Activated T-cell treated with anti-CD3 and anti-CD28 coated beads, Interleukin-2, amount 50 U/mL, for 48 hours (primary cell): ENCODE measurements at regions not wholly inside any gene's neighbourhood (a gene's known extent, or its start where the extent isn't known, plus 50 kb on each side); places are given as distances from the start of the nearest gene placed in this dataset.
"Not testable (repeated sequence)": the region's sequence is repeated elsewhere in the genome, so short reads cannot be mapped to it uniquely, and the experiment has no call there.

Experiments used
- DNase-seq, 2 experiments: peaks; one replicate each; pipeline ENCODE4 v3.0.0-alpha.2; 2020

DNA sequence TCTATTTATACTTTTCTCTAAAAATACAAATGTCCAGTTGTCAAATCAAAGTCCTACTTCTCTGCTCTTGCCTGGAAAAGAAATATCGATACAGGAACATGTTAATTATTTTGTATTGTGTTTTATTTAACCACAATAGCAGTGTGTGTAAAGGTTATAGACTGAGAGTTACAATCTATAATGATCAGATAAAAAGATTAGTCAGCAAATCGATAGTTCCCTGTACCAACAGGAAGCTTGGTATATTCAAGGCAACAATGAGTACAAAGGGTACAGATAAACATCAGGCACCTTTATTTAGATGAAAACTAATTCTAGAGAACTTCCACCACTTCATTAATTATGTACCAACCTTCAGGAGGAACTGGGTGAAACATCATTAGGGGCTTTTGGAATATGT, 469.5 kb downstream of the GBA3 start:
- DNase-seq, result no peak

DNA sequence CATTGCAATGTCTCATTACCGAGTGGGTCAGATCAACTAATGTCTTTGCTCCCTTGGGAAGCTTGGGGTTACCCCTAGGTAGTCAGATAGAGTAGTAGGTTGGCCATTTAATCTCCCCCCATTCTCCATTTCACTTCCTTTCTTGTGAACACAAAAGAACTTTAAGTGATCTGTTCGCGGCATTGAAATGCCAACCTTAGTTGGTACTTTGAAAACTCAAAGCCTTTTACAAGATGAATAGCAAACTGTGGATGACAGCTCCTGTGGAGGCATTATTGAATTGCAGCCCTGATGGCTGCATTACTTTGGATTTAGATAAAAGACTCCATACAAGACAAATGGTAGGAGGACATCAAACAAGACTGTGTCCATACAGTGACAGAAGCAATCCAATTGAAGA, 469.1 kb downstream of the GBA3 start:
- no peak for DNase-seq

DNA sequence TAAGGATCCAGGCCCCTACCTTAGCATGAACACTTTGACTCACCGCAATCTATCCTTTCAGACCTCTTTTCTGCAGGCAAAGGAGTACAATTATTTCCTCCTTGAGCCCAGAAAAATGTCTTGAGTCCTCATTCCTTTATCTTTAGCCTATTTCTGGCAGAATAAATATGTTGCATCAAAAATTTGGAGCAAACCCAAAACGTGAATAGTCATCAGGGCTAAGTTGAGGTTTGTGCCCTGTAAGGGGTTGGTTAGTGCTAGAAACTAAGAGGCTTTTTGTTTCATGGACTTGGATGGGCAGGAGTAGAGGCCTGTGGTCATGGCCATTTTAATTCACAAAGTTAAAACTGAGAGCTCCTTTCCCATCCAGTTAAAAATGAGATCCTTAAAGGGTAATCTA, 460.3 kb downstream of the GBA3 start:
- no peak for DNase-seq

DNA sequence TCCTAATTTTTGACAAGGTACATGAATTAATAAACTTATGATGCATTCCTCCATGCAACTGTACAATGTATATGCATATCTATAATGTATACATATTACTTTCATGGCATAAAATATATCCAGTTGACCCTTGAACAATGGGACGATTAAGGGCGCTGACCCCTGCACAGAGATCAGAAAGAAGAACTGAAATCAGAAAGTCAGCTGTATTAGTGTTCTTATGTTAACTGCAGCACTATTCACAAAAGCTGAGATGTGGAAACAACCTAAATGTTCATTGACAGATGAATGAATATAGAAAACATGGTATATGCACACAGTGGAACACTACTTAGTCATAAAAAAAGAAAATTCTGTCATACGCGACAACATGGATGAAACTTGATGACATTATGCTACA, 457.1 kb downstream of the GBA3 start:
- DNase-seq, result no peak

DNA sequence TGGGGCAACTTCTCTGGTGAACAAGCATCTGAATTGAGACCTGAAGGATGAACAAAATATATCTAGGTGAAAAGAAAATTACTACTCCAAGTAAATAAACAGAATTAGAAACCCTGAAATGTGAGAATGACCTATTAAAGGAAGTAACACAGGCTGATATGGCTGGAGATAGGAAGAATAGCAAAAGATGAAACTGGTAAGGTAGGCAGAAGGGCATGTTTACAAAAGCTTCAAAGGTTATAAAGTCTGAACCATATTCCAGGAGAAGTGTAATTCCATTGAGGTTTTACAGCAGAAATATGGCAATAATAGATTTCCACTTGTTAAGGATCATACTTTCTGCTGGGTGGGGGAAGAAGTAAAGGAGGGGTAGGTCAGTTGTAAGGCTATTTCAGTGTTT, 452.0 kb downstream of the GBA3 start:
- DNase-seq, result no peak

DNA sequence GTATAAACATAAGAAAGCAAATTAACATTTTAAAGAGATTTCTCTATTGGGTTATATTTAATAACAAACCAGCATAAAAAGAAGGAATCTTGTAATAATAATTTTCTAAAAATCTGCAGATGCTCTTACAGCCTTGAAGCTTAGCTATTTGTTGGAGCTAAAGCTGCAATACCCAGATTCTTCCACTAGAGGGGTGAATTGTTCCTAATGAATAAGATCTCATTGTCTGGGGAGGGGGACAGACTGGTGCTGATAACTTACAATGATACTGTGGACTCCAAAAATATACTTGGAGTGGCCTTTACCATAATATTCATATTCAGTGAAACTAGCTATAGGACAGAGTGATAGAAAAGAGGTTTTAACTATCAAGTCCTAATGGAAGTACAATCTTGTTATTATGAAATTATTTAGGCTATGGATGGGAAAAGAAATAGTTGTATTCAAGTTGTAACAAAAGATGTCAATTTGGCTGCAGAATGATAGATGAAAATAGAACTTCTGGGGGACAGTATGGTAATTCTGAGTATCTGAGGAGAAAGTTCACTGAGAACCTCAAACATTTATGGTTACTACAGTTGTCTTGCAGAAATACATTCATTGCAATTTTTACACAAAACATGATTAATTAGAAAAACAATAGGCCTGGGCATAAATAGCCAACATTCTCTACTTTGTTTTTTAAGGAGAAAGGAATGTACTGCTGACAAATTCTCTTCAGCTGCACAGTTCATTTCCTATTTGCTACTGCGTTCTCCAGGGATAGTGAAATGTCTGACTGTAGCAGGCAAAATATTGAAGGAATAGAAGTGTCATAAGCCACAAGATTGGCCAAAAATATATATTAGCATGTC, 443.3 kb downstream of the GBA3 start:
- DNase-seq, result no peak

DNA sequence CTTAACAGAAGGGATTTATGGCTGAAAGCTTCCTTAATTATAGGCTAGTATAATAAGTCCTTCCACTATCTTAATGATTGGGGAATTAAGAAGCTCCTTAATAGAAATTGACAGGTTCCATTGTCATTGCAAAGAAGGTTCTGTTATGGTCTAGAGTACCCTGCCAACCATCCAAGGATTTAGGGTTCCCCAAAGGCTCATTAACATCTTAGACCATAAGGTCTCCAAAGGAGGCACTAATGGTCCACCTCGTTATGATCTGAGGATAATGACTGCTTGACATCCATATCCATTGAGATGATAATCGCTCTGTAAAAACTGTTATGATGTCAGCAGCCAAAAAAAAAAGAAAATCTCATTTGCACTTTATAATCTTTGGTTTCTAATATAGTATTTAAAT, 441.6 kb downstream of the GBA3 start:
- no peak for DNase-seq

DNA sequence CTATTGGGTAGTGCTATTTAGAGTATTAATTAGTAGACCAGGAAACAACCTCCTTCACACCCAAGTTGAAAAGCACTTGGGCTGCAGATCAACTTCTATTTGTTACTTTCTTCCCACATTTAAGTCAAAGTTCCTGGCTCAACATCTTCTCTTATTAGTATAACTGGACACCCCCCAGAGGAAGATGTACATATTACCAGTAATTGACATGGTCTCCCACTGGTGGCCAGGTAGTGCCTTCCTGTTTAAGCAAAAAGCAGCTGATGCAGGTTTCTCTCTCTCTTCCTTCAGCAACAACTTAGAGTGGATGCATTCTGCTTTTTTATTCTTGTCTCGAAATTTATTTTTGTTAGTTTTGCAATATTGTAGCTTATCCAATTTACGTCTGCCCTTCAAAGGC, 438.1 kb downstream of the GBA3 start:
- DNase-seq, result no peak

DNA sequence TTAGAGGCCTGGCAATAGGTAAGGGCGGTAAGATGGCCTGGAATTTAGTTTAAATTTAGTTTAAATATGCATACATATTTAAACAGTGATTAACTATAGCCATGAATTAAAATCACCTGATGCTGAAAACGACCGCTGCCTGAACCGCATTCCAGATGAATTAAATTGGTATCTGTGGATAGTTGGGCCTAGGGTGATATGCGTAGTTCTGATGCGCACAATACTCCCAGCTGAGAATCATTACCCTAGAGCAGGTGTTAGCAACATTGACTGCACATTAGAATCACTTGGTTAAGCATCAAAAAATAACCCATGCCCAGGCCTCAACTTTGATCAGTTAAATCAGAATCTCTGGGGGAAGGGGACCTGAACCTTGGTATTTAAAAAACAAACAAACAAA, 432.4 kb downstream of the GBA3 start:
- no peak for DNase-seq

DNA sequence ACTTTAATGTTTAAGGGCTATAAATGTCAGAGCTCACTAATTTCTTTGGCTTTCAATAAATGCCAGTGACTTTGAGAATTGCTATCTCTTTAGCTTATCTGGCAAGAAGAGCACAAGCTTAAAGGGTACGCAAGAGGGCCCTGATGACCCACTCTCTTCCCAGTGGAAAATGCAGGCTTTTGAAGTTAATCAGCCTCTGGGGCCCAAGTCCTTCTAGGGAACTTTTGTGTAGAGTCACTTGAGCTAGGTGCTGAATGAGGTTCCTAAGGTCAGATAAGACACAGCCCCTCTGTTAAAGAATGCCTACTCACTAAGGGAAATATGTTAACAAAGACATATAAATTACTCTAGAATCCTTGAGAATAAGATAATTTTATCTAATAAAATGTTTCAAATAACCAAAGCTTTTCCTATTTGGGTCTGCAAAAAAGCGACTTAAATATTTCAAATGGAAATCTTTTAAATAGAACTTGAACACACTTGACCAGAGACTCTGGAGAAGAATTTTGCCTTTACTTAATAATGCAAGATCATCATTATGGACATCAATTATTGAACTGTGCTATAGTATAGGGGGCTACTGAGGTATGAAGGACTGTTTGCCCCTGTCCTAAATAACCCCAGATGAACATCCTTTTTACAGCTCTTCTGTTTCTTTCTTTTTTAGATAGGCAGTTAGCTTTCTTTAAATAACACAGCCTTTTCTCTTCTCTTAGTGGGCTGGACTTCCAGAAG, 430.1 kb downstream of the GBA3 start:
- DNase-seq, result no peak

DNA sequence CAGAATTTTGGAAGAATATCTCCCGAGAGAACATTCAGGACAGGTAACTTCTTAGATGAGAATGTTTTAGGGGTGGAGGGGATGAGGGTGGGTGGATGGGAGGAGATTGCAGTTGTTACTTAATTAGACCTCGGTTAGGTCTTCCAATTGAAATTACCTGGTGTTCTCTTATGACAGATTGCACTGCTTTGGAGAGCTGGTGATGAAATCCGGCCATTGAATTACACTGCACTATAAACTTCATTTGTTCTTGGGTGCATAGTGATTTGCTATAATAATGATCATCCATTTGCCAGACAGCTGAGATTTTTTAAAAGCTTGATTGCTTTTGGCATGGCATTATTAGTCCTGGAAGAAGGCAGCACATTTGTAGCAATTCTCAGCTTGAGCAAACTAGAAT, 427.6 kb downstream of the GBA3 start:
- DNase-seq, result no peak

DNA sequence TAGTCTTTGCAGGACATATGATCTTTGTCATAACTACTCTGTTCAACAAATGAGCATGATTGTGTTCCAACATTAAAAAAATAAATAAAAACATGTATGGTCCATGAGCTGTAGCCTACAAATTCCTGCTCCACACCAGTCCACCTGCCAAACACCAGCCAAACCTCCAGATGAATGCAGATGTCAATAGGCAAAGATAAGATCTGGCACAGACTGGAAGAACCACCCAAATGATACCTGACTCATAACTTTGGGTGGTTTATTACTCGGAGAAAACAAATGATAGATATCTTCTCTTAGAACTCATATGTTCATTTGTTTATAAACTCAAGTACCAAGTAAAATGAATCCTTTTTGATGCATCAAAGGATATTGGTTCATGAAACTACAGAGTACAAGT, 425.1 kb downstream of the GBA3 start:
- no peak for DNase-seq

DNA sequence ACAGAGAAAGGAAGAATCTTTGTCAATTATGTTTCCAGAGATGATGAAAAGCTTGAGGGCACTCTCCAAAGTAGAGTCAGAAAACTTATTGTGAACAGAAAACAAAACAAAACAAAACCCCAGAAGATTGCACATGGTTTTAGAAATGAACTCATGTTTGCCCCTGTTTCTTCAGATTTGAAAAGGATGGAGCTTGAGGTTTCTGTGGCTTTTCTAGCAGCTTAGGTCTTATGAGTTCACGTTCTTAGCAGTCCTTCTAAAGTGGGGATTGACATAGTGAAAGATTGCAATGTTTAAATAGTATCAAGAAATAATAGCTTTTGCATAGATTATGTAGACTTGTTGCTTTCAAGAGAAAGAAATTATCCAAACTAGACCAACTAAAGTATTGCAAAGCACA, 421.8 kb downstream of the GBA3 start:
- DNase-seq, result no peak

DNA sequence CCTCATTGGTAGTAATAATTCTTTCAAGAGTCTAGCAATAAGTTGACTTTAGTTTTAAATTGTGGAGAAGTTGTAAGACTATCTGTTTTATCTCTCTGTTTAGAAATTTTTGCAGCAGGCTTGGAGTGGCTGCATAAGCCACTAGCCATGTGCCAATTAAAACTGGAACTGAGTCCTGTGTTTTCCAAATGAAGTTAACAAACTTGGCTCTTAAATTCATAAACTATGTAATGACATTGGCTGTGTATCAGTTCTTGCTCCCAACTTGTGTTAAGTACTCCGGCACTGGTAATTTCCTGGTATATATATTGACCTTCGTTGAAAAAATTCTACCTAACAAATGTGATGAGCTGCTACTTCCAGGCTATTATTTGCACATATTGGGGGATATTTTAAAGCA, 420.4 kb downstream of the GBA3 start:
- no peak for DNase-seq

DNA sequence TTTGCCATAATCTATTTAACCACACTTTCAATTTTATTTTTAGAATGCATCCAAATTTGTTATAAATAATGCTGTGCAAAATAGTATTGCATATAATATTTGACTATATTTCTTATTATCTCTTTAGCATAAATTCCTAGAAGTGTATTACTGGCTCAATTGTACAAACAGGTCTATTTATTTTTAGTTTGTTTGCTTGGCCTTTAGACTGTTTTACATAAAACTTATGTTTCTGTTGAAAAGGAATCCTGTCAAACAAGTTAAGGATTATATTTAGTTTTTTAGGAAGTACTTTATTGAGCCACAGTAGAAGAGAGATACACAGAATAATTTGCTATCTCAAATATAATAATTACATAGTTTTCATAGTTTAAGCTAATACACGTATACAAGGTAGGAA, 413.8 kb downstream of the GBA3 start:
- DNase-seq, result no peak

DNA sequence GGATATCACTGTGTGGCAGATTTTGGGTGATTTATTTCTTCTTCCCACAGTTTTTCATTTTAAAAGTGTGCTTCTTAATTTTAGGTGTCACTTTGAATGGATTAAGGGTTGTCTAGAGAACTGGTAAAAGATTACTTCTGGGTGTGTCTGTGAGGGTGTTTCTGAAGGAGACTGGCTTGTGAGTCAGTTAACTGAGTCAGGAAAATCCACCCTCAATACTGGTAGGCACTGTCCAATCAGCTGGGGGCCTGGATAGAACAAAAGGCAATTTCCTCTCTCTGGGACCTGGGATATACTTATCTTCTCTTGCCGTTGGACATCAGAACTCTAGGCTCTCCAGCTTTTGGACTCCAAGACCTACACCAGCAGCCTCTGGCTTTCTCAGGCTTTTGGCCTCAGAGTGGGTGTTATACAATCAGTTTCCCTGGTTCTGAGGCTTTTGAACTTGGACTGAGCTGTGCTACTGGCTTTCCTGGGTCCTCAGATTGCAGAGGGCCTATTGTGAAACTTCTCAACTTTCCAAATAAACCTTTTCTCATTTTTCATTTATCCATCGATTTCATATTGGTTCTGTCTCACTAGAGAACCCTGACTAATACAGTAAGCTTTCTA, 413.1 kb downstream of the GBA3 start:
- no peak for DNase-seq

DNA sequence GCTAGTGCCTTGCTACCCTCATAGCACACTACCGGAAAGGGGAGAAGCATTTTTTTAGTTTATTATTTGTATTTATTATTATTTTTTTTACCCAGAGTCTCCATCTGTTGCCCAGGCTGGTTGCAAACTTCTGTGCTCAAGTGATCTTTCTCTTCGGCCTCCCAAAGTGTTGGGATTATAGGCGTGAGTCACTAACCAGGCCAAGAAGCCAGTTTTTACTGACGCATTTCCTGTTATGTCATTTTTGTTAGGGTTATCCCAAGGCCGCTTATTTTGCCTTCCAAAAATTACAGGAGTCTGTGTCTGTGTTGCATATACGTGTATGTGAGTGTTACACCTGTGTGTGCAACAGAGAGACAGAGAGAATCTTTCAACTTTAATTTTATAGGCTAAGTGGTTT, 404.5 kb downstream of the GBA3 start:
- DNase-seq, result no peak

DNA sequence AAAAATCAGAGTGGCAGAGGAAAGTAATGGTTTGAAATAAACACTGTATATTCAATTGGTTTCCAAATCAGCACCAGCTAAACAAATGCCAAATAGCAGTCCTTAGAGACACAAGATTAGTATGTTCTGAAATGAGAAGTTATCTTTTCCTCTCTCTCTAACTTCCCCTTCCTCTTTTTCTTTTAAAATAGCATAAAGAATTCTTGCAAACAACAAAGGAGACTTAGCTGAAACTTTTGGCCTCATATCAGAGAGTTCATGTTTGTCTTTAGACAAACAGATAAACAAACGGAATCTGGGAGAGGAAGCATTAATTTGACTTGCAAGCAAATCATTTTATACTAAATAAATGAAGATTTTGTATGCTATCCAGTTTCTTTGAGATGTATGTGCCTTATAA, 399.0 kb downstream of the GBA3 start:
- DNase-seq, result no peak

DNA sequence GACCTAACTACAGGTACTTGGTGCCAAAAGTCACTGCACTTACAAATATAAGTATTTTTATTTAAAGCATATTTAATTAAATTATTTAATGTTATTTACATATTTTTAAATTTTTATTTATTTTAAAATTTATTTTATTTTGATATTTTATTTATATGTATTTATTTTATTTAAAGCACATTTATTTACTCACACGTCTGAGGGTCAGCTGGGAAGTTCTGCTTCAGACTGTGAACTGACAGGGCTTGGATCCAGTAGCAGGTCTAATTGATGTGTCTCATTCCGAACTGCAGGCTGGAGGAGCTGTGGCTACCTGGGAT, 392.5 kb downstream of the GBA3 start:
- no peak for DNase-seq

DNA sequence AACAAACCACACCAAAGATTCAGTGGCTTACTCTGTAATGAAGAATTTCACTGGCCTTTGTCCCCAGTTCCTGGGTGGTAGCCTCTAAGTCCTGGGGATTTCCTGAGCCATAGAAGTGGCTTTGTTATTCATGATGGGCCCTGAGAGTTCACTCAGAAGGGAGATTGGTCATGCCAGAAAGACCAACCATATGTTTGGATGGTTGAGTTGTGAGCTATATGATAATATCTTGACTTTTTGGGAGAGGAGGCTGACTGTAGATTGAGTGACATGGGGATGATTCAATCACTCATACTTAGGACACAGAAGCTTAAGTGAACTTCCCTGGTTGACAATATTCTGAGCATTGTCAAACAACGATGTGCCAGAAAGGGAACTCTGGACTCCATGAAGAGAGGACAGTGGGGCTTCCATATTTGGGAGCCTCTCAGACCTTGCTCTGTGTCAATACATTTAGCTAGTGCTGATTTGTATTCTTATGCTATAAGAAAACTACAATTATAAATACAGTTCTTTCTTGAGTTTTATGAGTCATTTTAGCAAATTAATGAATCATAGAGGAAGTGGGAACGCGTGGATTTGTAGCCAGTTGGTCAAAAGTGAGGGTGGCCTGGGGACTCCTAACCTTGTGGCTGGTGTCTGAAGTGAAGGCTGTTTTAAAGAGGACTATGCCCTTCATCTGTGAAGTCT, 392.0 kb downstream of the GBA3 start:
- no peak for DNase-seq

DNA sequence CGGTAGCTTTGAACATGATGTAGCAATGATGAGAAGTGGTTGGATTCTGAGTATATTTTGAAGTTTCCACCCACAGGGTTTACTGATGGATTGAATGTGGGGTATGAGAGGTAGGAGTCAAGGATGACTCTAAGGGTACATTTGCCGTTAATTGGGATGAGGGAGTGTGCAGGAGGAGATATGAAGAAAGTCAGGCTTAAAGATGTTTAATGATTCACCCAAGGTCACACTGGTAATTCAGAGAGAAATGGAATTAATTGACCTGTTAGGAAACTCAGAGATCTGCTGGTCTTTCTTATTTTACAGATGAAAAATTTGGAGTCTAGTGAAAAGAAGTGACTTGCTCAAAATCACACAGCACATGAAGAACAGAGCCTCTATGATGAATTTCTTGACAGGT, 390.7 kb downstream of the GBA3 start:
- DNase-seq, result no peak

DNA sequence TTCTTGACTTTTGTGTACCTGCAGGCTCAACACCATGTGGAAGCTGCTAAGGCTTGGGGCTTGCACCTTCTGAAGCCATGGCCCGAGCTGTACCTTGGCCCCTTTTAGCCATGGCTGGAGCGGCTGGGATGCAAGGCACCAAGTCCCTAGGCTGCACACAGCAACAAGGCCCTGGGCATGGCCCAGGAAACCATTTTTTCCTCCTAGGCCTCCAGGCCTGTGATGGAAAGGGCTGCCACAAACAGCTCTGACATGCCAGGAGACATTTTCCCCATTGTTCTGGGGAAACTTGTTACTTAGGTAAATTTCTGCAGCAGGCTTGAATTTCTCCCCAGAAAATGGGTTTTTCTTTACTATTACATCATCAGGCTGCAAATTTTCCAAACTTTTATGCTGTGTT, 387.4 kb downstream of the GBA3 start:
- not testable (repeated sequence) for DNase-seq

DNA sequence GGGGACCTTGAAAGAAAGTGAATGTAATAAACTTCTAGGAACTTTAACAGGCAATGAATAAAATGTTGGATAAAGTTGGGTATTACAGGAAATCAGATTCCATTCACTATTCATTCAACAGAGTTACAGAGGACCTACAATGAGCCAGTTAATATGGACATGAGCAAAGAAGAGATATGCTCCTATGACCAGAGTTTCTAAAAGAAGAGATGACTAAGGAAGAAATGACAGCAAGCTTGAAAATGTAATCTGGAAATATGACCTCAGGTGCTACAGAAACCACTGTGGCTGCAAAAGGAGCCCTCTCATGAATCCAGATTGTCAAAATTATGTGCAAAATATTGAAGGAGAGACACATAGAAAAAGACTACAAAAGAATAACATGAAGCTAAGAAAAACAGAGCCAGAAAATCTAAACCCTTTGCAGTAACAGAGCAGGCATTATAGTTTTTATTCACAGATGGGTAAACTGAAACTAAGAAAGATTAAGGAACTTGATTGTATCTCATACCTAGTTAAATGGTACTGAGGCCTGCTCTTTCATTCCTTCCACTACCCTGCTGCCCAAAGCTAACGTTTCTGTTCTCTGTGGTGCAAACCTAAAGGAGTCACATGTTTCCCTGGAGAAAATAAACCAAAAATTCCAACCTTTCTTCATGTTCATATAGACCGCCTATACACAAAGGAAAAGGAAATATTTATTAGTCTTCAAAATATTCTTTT, 378.3 kb downstream of the GBA3 start:
- no peak for DNase-seq
